HT1080 (cell line): ENCODE measurements at regions not wholly inside any gene's neighbourhood (a gene's known extent, or its start where the extent isn't known, plus 50 kb on each side); places are given as distances from the start of the nearest gene placed in this dataset.
"Not testable (repeated sequence)": the region's sequence is repeated elsewhere in the genome, so short reads cannot be mapped to it uniquely, and the experiment has no call there.

Source experiments
- DNase-seq: peaks from one replicate; pipeline ENCODE4 v3.0.0-alpha.2; 2015; ENCODE audit warnings: low read depth

- no peak for DNase-seq
Measured at GRCh38 chrX:125378205-125378604, 58.5 kb downstream of the TEX13C start.

GRCh38 chrX:125378770-125379169 is 59.1 kb downstream of the TEX13C start:
- no peak for DNase-seq

- no peak for DNase-seq
Measured at GRCh38 chrX:125382148-125382628, 62.5 kb downstream of the TEX13C start.

- DNase-seq = no peak
Measured at GRCh38 chrX:125382889-125383288, 63.2 kb downstream of the TEX13C start.

- no peak for DNase-seq
Measured at GRCh38 chrX:125384867-125385266, 65.2 kb downstream of the TEX13C start.

- no peak for DNase-seq
Measured at GRCh38 chrX:125387945-125388344, 68.3 kb downstream of the TEX13C start.

GRCh38 chrX:125394449-125394848 is 74.8 kb downstream of the TEX13C start:
- no peak for DNase-seq

GRCh38 chrX:125395626-125396025 is 76.0 kb downstream of the TEX13C start:
- DNase-seq = no peak

- DNase-seq = no peak
Measured at GRCh38 chrX:125398959-125399440, 79.3 kb downstream of the TEX13C start.

GRCh38 chrX:125402807-125403206 is 83.1 kb downstream of the TEX13C start:
- DNase-seq = no peak

GRCh38 chrX:125404667-125405160 is 85.0 kb downstream of the TEX13C start:
- no peak for DNase-seq

GRCh38 chrX:125405339-125405738 is 85.7 kb downstream of the TEX13C start:
- DNase-seq = no peak

GRCh38 chrX:125407314-125407713 is 87.6 kb downstream of the TEX13C start:
- no peak for DNase-seq

GRCh38 chrX:125420809-125421208 is 101.1 kb downstream of the TEX13C start:
- DNase-seq = no peak

GRCh38 chrX:125422986-125423385 is 103.3 kb downstream of the TEX13C start:
- DNase-seq = no peak

- DNase-seq = no peak
Measured at GRCh38 chrX:125424536-125424935, 104.9 kb downstream of the TEX13C start.

GRCh38 chrX:125436855-125437254 is 117.2 kb downstream of the TEX13C start:
- DNase-seq = peak; percentile 25

- peak; percentile 0 for DNase-seq
Measured at GRCh38 chrX:125439194-125439849, 119.7 kb downstream of the TEX13C start.

GRCh38 chrX:125444659-125445058 is 125.0 kb downstream of the TEX13C start:
- DNase-seq = peak; percentile 10

- no peak for DNase-seq
Measured at GRCh38 chrX:125475482-125475881, 155.8 kb downstream of the TEX13C start.

- DNase-seq = no peak
Measured at GRCh38 chrX:125492439-125492838, 172.8 kb downstream of the TEX13C start.

GRCh38 chrX:125493004-125493403 is 173.3 kb downstream of the TEX13C start:
- DNase-seq = not testable (repeated sequence)

- no peak for DNase-seq
Measured at GRCh38 chrX:125497667-125498066, 178.0 kb downstream of the TEX13C start.
